Loucy (cell line): ENCODE measurements at regions not wholly inside any gene's neighbourhood (a gene's known extent, or its start where the extent isn't known, plus 50 kb on each side); places are given as distances from the start of the nearest gene placed in this dataset.

Experiments
- H2AFZ ChIP-seq: fragments of 200-600 bp; sonication (generic); 2 replicates; pipeline ENCODE4 v1.6.0; 2016; ENCODE audit warnings: antibody characterized with exemption, mild to moderate bottlenecking, low read length, moderate library complexity
- H3F3A ChIP-seq: fragments of 200-600 bp; 2 replicates; pipeline ENCODE4 v1.6.0; 2016; ENCODE audit warnings: antibody characterized with exemption, low read depth, mild to moderate bottlenecking
- H3K27me3 ChIP-seq: fragments of 200-600 bp; sonication (generic); 2 replicates; pipeline ENCODE4 v1.6.1; 2014; ENCODE audit warnings: low read length, mild to moderate bottlenecking; ENCODE audit not compliant: insufficient read depth, poor library complexity, severe bottlenecking
- H3K36me3 ChIP-seq: fragments of 200-600 bp; sonication (generic); 2 replicates; pipeline ENCODE4 v1.6.1; 2016; ENCODE audit warnings: low read length; ENCODE audit not compliant: insufficient read depth
- H3K4me1 ChIP-seq: fragments of 200-600 bp; sonication (generic); 2 replicates; pipeline ENCODE4 v1.5.1; 2014; ENCODE audit warnings: low read length, mild to moderate bottlenecking; ENCODE audit not compliant: insufficient read depth, poor library complexity, severe bottlenecking
- H3K4me2 ChIP-seq: fragments of 200-600 bp; sonication (generic); 2 replicates; pipeline ENCODE4 v1.6.0; 2014; ENCODE audit warnings: antibody characterized with exemption, low read length, low read depth, mild to moderate bottlenecking; ENCODE audit not compliant: poor library complexity, severe bottlenecking
- H3K4me3 ChIP-seq: fragments of 200-600 bp; sonication (generic); 2 replicates; pipeline ENCODE4 v1.5.1; 2014; ENCODE audit warnings: low read length, mild to moderate bottlenecking, mixed read lengths; ENCODE audit not compliant: poor library complexity, severe bottlenecking
- H3K79me2 ChIP-seq: fragments of 200-600 bp; sonication (generic); 2 replicates; pipeline ENCODE4 v1.6.1; 2014; ENCODE audit warnings: low read length; ENCODE audit not compliant: insufficient read depth
- H3K9ac ChIP-seq: fragments of 200-600 bp; sonication (generic); 2 replicates; pipeline ENCODE4 v1.6.0; 2014; ENCODE audit warnings: mild to moderate bottlenecking, low read depth, low read length, moderate library complexity; ENCODE audit not compliant: poor library complexity, severe bottlenecking
- H3K9me2 ChIP-seq: fragments of 200-600 bp; sonication (generic); replicated peaks from 2 replicates; pipeline ENCODE4 v1.6.1; 2016; ENCODE audit warnings: low read depth, low read length, mixed read lengths
- H3K9me3 ChIP-seq: fragments of 200-600 bp; sonication (generic); 2 replicates; pipeline ENCODE4 v1.6.1; 2014; ENCODE audit warnings: mild to moderate bottlenecking, antibody characterized with exemption, low read length, low read depth; ENCODE audit not compliant: insufficient read depth
- H4K20me1 ChIP-seq: fragments of 200-600 bp; sonication (generic); 2 replicates; pipeline ENCODE4 v1.6.0; 2014; ENCODE audit warnings: antibody characterized with exemption, low read length, mild to moderate bottlenecking; ENCODE audit not compliant: insufficient read depth, poor library complexity, severe bottlenecking
- EZH2phosphoT487 ChIP-seq: fragments of 200-600 bp; IDR thresholded peaks from 2 replicates; pipeline ENCODE4 v1.6.1; 2018; ENCODE audit warnings: antibody characterized with exemption, mild to moderate bottlenecking, moderate library complexity, borderline replicate concordance
- TF ChIP-seq, protein P1 (sequence below): fragments of 200-600 bp; sonication (generic); conservative IDR thresholded peaks from 2 replicates; pipeline ENCODE4 v1.5.1; 2014; ENCODE audit warnings: mild to moderate bottlenecking, antibody characterized with exemption, low read length

DNA sequence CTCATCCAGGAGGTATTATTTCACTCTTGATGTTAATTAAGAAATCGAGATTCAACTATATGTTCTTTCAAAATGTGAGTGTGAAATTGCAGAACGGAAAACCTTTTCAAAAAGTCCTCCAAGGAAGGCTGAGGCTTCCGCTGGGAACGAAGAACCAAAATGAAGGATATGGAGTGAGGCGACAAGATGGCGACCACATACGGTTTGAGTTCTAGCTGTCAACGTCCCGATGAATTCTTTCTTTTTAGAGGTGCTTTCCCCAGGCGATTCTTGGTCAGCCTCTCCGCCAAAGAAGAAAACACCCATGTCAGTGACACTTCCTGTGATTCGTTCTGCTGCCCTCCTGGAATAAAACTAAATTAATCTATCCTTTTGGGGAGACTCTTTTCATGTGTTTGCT is 78.3 kb upstream of the ADAMTS16 start:
- no peak overlapping the region for H3K4me2 ChIP-seq
- no peaks in the 10 kb centered on the region; the same call in 1 of the 2 replicates for H3K9me3 ChIP-seq
- H2AFZ ChIP-seq = no peak overlapping the region
- no peaks in the 10 kb centered on the region for H3K27me3 ChIP-seq
- no peaks in the 10 kb centered on the region for H3K4me1 ChIP-seq
- H4K20me1 ChIP-seq = no peaks in the 10 kb centered on the region
- no peaks in the 10 kb centered on the region for H3K79me2 ChIP-seq
- no peak overlapping the region for H3K9ac ChIP-seq
- H3F3A ChIP-seq = no peaks in the 10 kb centered on the region
- TF ChIP-seq, protein P1, sequence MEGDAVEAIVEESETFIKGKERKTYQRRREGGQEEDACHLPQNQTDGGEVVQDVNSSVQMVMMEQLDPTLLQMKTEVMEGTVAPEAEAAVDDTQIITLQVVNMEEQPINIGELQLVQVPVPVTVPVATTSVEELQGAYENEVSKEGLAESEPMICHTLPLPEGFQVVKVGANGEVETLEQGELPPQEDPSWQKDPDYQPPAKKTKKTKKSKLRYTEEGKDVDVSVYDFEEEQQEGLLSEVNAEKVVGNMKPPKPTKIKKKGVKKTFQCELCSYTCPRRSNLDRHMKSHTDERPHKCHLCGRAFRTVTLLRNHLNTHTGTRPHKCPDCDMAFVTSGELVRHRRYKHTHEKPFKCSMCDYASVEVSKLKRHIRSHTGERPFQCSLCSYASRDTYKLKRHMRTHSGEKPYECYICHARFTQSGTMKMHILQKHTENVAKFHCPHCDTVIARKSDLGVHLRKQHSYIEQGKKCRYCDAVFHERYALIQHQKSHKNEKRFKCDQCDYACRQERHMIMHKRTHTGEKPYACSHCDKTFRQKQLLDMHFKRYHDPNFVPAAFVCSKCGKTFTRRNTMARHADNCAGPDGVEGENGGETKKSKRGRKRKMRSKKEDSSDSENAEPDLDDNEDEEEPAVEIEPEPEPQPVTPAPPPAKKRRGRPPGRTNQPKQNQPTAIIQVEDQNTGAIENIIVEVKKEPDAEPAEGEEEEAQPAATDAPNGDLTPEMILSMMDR = no peak
- no peak for TF ChIP-seq EZH2phosphoT487
- no peaks in the 10 kb centered on the region for H3K9me2 ChIP-seq
- H3K4me3 ChIP-seq = no peak overlapping the region
- no peaks in the 10 kb centered on the region for H3K36me3 ChIP-seq

DNA sequence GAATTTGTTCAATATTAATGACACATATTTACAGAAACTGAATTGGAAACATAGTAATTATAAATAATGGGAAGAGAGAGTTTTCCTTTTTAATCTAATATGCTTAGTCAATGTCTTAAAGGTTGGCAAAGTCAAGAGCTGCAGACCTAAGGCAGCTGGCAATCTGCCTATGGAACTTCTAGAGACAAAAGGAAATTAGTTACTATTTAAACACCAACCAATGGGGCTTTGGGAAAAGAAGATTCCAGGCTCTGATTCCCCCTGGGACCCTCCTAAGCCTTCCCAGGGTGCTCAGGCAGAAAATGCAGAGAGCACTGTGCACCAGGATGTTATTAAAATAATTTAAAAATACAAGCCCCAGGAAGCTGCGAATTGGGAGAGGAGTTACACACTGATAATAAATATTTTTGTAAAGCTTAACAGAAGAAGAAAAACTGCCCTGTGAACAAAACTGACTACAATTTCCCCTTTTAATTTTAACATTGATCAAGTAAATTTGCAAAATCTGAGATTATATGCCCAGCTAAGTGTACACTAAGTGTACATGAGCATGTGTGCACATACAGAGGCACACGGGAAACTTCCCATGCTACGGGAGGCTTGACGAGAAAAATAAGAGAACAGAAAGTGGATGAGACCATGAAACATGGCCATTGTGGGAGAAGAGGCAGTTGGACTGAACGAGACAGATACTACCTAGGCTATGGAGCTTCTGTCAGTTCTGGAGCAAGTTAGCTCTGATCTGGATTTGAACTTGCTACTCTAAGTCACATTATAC is 77.4 kb upstream of the ADAMTS16 start:
- Histone ChIP-seq H3K4me3 (no peak overlapping the region), H3K27me3 (no peaks in the 10 kb centered on the region), H3K9me2 (no peaks in the 10 kb centered on the region), H3K4me1 (no peaks in the 10 kb centered on the region), H4K20me1 (no peaks in the 10 kb centered on the region), H3K9ac (no peak overlapping the region), H2AFZ (no peak overlapping the region), H3K36me3 (no peaks in the 10 kb centered on the region), H3K79me2 (no peaks in the 10 kb centered on the region), H3K9me3 (no peaks in the 10 kb centered on the region; the same call in 1 of the 2 replicates), H3K4me2 (no peak overlapping the region), H3F3A (no peaks in the 10 kb centered on the region)
- TF ChIP-seq, protein P1 = no peak
- no peak for TF ChIP-seq EZH2phosphoT487

DNA sequence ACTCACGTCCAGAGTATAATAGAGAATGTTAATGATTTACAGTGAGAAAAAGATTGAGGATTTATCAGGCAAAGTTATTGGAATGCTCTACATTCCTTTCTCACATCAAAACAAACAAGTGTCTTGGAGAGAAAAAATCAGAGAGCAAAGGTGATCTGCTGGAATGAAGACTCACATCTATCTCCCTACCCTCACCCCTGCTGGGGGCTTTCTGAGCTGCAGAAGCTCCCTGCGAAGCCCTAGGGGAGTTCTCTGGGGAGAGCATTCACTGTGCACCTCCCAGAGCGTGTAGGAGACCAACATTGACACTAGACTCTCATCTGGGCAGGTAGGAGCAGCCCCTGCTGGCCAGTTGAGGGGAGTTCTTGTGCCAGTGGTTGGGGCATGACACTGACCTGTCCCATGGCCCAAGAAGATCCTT is 76.6 kb upstream of the ADAMTS16 start:
- Histone ChIP-seq H2AFZ (no peak overlapping the region), H3K36me3 (no peaks in the 10 kb centered on the region), H3K27me3 (no peaks in the 10 kb centered on the region), H3K79me2 (no peaks in the 10 kb centered on the region), H3K4me2 (no peak overlapping the region), H3F3A (no peaks in the 10 kb centered on the region), H3K4me3 (no peak overlapping the region), H3K9ac (no peak overlapping the region), H4K20me1 (no peaks in the 10 kb centered on the region), H3K4me1 (no peaks in the 10 kb centered on the region), H3K9me2 (no peaks in the 10 kb centered on the region), H3K9me3 (no peaks in the 10 kb centered on the region; the same call in 1 of the 2 replicates)
- TF ChIP-seq, protein P1 = no peak
- TF ChIP-seq EZH2phosphoT487 = no peak
